Stimulated activated naive CD8-positive, alpha-beta T cell treated with anti-CD3 and anti-CD28 coated beads, Interleukin-15, Interleukin-2, amounts not matched to agents 100 ng/mL and 50 ng/mL, for 24 hours (primary cell): ENCODE measurements at regions not wholly inside any gene's neighbourhood (a gene's known extent, or its start where the extent isn't known, plus 50 kb on each side); places are given as distances from the start of the nearest gene placed in this dataset.
"Not testable (repeated sequence)": the region's sequence is repeated elsewhere in the genome, so short reads cannot be mapped to it uniquely, and the experiment has no call there.

Source experiments
- H3K27ac Mint-ChIP-seq: one replicate; pipeline ENCODE4 v1.8.0; 2021; ENCODE audit warnings: mild to moderate bottlenecking, mixed read lengths
- H3K27me3 Mint-ChIP-seq: one replicate; pipeline ENCODE4 v1.8.0; 2021; ENCODE audit warnings: mixed read lengths
- H3K36me3 Mint-ChIP-seq: one replicate; pipeline ENCODE4 v1.8.0; 2021; ENCODE audit warnings: low read depth, mixed read lengths
- H3K4me1 Mint-ChIP-seq: one replicate; pipeline ENCODE4 v1.8.0; 2021; ENCODE audit warnings: low read depth, mixed read lengths
- H3K4me3 Mint-ChIP-seq: one replicate; pipeline ENCODE4 v1.8.0; 2021; ENCODE audit warnings: mild to moderate bottlenecking, mixed read lengths
- H3K9me3 Mint-ChIP-seq: one replicate; pipeline ENCODE4 v1.8.0; 2021; ENCODE audit warnings: mixed read lengths

DNA sequence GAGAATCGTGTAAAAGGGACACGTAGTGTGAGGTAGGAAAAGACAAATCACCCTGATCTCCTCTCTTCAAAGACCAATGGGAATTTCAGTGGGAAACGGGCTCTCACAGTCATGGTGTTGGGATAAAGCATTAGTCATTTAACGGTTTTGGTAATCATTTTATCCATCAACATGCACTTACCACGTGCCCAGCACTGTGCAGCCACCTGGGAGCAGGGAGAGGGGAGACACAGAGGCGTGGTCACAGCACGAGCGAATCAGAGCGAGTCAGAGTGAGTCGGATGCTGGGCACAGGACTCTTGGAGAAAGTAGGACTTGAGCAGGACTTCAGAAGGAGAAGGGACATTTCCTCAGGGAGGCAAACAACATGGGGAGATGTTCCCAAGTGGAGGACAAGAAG, 130.8 kb downstream of the MINAR1 start:
- no peaks in the 10 kb centered on the region for H3K36me3 Mint-ChIP-seq
- peaks cover 26% of the 10 kb centered on the region for H3K27me3 Mint-ChIP-seq
- no peak overlapping the region for H3K27ac Mint-ChIP-seq
- H3K4me3 Mint-ChIP-seq = no peak overlapping the region
- no peaks in the 10 kb centered on the region for H3K4me1 Mint-ChIP-seq
- H3K9me3 Mint-ChIP-seq = no peaks in the 10 kb centered on the region

DNA sequence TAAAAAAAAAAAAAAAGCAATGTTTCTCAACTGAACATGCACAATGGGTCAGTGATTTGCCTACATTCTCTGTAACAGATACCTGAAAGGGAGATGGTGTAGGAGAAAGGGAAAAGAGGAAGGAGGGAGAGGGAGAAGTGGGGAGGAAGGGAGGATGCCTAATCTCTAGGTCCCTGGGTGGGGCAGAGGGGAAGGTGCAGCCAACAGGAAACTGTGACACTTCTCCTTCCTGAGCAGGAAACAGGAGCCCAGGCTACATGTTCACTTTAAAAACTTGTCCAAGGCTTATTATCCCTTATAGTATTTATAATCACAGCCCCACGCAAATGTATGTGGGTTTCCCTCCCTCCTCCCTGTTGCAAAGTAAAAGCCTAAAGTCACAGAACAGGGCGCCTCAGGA, 137.9 kb downstream of the MINAR1 start:
- H3K4me3 Mint-ChIP-seq = no peak overlapping the region

DNA sequence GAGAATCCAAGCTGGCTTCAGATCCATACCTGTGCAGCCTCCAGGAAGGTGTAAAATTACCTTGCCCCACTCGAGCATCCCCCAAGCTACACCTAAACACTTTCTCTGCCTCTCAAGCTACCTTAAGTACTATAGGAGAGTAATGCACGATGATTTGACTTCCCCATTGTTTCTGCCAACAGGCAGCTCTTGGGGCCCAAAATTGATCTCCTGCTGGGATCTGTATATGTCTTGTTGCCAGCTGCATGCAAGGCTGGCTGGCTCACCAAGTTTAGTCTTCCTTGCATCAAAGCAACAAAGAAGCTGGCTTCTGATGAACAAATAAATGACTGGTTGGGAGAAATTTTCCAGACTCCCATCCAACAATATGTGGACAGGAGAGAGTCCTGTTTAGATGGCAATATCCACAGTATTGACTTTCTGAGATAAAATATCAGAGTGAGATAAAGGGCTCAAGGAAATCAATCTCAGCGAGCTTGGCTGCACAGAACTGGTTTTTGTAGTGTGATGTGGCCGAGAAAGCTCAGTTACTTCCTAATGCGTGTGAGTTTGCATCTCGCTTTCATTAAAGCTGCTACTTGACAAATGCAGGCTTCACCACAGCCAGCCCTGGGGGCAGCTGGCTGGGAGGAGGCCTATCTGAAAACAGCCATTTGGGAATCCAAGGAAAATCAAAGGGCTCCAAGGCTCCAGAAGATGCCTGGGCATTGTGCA, 140.7 kb downstream of the MINAR1 start:
- Mint-ChIP-seq H3K36me3 (no peaks in the 10 kb centered on the region), H3K4me3 (no peak overlapping the region), H3K27ac (no peak overlapping the region), H3K4me1 (no peaks in the 10 kb centered on the region), H3K9me3 (peaks cover 6% of the 10 kb centered on the region), H3K27me3 (peaks cover 11% of the 10 kb centered on the region)

More for the DNA sequence above, 137.9 kb downstream of the MINAR1 start:
- Mint-ChIP-seq H3K36me3 (no peaks in the 10 kb centered on the region), H3K9me3 (peaks cover 6% of the 10 kb centered on the region), H3K27ac (no peak overlapping the region), H3K27me3 (peaks cover 10% of the 10 kb centered on the region), H3K4me1 (no peaks in the 10 kb centered on the region)

DNA sequence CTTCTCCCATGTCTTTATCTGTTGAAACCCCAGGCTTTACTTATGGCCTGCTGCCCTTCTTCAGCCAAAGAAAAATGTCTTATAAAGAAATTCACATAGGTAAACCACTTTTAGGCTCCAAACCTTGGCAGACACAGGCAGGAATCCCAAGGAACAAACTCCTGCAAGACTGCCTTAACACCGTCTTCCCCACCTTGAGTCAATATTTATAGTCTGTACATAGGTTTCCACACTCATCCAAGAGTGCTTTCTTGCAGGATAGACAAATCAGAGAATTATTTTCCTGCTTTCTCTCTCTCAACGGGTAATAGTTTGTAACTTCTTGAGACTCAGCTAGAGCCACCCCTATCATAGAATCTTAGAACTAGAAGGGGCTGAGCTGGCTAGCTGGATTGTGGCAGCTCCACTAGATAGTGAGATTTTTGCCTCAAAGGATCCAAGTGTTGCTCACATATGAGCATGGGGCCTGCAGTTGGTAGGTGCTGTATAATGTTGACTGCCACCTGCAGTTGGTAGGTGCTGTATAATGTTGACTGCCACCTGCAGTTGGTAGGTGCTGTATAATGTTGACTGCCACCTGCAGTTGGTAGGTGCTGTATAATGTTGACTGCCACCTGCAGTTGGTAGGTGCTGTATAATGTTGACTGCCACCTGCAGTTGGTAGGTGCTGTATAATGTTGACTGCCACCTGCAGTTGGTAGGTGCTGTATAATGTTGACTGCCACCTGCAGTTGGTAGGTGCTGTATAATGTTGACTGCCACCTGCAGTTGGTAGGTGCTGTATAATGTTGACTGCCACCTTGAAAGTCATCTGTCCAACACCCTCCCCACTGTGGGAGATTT, 142.5 kb downstream of the MINAR1 start:
- H3K4me3 Mint-ChIP-seq, H3K27ac Mint-ChIP-seq, H3K36me3 Mint-ChIP-seq, H3K4me1 Mint-ChIP-seq, H3K9me3 Mint-ChIP-seq, H3K27me3 Mint-ChIP-seq: not testable (repeated sequence)

DNA sequence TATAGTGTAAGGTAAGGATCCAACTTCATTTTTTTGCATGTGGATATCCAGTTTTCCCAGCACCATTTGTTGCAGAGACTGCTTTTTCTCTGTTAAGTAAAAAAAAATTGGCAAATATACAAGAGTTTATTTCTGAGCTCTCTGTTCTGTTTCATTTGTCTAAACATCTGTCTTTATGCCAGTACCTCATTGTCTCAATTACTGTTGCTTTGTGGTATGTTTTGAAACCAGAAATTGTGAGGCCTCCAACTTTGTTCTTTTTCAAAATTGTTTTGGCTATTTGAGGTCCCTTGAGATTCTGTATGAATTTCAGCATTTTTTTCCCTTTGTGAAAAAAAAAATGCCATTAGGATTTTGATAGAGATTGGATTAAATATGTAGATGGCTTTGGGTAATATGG, 150.5 kb downstream of the MINAR1 start:
- H3K4me3 Mint-ChIP-seq = no peak overlapping the region
- no peak overlapping the region for H3K27ac Mint-ChIP-seq
- H3K36me3 Mint-ChIP-seq = no peaks in the 10 kb centered on the region
- H3K27me3 Mint-ChIP-seq = peaks cover 54% of the 10 kb centered on the region
- H3K4me1 Mint-ChIP-seq = no peaks in the 10 kb centered on the region
- H3K9me3 Mint-ChIP-seq = no peaks in the 10 kb centered on the region

DNA sequence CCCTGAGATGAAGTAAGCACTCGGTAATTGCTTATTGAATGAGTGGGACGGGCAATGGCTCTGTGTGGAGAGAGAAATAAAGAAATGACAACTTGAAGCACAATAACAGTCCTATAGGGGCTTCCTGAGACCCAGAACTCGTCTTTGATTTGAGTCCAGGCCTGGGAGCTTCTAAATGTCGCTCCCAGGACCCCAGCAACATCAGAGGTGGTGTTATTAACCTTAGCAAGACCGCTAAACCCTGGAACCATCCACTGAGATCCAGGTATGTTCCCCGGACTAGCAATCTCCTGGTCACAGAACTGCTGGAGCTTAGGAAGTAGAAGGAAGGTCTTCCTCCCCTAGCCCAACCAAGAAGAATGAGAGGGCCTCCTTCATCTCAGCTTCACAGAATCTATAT, 160.0 kb downstream of the MINAR1 start:
- H3K36me3 Mint-ChIP-seq = no peaks in the 10 kb centered on the region
- H3K4me3 Mint-ChIP-seq = no peak overlapping the region
- no peaks in the 10 kb centered on the region for H3K9me3 Mint-ChIP-seq
- H3K27me3 Mint-ChIP-seq = peaks cover 27% of the 10 kb centered on the region
- H3K4me1 Mint-ChIP-seq = no peaks in the 10 kb centered on the region
- H3K27ac Mint-ChIP-seq = no peak overlapping the region

DNA sequence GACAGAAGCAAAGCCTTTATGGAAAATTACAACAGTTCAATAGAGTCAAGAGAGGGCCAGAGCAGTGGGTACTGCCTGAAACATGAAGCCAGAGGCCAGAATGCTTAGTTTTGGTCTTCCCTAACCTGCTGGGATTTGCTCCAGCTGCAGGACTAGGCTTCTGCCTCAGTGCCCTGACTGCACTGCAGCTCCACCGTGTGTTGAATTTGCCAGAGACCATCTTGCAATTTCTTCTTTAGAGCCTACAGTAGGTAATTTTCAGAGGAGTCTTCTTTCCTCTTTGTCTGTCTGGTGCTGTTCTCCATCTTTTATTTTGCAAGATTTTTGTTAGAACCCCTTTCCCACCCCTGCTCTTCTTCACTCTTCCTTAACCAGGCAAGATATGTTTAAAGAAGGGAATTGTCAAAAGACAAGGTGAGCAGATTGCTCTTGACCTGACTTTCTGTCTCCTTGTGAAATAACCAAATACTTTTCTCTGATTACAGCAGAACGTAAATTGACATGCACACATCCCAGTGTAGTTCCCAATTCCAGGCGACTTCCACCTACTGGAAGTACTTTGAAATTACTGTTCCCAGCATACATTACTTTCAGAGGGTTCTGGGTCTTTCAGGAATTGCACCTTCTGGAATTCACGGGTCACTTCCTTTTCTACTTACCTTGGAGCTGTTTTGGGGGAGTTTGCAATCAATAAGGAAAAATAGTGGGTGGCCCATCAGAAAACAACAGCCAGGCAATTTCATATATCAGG, 161.2 kb downstream of the MINAR1 start:
- H3K36me3 Mint-ChIP-seq = no peaks in the 10 kb centered on the region
- no peaks in the 10 kb centered on the region for H3K4me1 Mint-ChIP-seq
- H3K4me3 Mint-ChIP-seq = no peak overlapping the region
- no peak overlapping the region for H3K27ac Mint-ChIP-seq
- H3K27me3 Mint-ChIP-seq = peaks cover 28% of the 10 kb centered on the region
- no peaks in the 10 kb centered on the region for H3K9me3 Mint-ChIP-seq

DNA sequence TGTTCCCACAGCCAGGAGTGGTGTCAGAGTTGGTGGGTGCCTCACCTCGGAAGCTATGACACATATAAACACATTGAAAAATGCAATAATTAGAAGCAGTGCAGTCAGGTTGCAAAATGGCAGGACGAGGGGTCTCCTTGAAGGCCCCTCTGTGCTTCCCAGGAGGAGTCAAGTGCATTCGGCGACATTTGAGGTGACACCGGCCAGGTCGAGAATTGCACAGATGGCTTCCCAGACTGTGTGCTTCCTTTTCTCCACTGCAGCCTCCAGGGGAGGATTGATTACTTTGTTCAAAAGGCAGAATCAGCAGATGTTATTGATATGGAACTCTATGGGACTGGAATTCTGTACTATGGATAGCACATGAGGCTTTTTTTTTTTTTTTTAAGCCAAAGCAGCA, 163.2 kb downstream of the MINAR1 start:
- Mint-ChIP-seq H3K36me3 (no peaks in the 10 kb centered on the region), H3K4me1 (no peaks in the 10 kb centered on the region), H3K9me3 (no peaks in the 10 kb centered on the region), H3K27ac (no peak overlapping the region), H3K4me3 (no peak overlapping the region), H3K27me3 (peaks cover 29% of the 10 kb centered on the region)

DNA sequence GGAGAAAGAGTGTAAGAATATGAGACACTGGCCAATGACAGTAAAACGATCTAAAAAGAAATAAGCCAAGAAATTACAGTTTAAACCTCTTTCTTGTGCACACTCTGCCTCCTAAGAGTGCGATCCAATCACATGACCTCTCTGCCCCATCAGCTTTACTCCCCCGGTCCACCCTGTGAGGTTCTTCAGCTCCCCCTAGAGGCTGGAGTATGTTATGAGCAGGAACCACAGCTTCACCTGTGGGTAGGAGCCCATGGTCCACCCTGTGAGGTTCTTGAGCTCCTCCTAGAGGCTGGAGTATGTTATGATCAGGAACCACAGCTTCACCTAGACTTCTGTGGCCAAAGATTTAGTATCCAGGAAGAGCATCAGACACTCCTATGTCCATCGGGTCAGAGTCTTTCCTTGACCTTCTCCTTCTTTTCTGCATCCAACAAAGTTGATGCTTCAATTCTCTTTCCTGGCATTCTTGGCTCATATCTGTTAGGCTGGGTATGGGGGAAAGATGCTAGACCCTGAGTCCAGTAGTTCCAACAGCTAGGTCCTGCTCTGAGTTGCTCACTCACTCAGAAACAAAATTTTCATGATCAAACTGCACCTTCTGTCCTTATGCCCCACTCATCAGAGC, 164.0 kb downstream of the MINAR1 start:
- H3K4me3 Mint-ChIP-seq = no peak overlapping the region
- peaks cover 28% of the 10 kb centered on the region for H3K27me3 Mint-ChIP-seq
- H3K4me1 Mint-ChIP-seq = no peaks in the 10 kb centered on the region
- no peak overlapping the region for H3K27ac Mint-ChIP-seq
- no peaks in the 10 kb centered on the region for H3K36me3 Mint-ChIP-seq
- no peaks in the 10 kb centered on the region for H3K9me3 Mint-ChIP-seq

DNA sequence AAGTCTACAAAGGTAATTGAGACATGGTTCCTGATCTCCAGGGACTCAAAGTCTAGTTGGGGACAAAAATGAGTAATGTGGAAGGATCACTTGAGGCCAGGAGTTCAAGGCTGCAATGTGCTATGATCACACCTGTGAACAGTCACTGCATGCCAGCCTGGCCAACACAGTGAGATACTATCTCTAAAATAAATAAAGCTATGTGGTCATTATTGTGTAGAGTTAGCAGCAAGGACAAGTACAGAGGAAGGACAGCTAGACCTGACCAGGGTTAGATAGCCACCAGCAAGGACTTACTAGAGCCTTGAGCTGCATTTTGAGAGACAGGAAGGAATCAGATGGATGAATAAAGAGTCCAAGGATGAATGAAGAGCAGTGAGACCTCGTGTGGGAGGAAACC, 166.5 kb downstream of the MINAR1 start:
- Mint-ChIP-seq H3K36me3 (no peaks in the 10 kb centered on the region), H3K4me3 (no peak overlapping the region), H3K27ac (no peak overlapping the region), H3K27me3 (peaks cover 20% of the 10 kb centered on the region), H3K4me1 (no peaks in the 10 kb centered on the region), H3K9me3 (no peaks in the 10 kb centered on the region)

DNA sequence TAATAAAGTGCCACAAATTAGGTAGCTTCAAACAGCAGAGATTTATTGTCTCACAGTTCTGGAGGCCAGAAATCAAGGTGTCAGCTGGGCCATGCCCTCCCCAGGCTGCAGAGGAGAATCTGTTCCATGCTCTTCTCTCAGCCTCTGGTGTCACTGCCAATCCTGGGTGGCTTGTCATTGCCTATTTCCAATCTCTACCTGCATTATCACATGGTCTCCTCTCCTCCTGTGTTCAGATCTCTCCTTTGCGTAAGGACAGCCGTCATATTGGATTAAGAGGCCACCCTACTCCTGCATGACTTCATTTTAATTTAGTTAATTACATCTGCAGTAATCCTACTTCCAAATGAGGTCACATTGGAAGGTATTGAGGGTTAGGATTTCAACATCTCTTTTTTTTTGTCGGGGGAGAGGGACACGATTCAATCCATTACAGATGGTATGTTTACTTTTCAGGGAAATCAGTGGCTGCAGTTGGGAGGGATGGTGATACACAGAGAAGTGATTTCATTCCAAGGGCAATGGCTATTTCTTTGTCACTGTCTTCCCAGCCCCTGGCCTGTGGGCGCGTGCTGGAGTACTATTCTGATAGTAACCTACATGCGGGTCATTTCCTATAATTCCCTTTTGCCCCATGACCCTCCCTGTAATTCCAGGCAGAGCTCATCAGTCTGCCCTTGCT, 169.4 kb downstream of the MINAR1 start:
- Mint-ChIP-seq H3K9me3 (no peaks in the 10 kb centered on the region), H3K36me3 (no peaks in the 10 kb centered on the region), H3K27me3 (peaks cover 15% of the 10 kb centered on the region), H3K4me3 (no peak overlapping the region), H3K4me1 (no peaks in the 10 kb centered on the region), H3K27ac (no peak overlapping the region)

DNA sequence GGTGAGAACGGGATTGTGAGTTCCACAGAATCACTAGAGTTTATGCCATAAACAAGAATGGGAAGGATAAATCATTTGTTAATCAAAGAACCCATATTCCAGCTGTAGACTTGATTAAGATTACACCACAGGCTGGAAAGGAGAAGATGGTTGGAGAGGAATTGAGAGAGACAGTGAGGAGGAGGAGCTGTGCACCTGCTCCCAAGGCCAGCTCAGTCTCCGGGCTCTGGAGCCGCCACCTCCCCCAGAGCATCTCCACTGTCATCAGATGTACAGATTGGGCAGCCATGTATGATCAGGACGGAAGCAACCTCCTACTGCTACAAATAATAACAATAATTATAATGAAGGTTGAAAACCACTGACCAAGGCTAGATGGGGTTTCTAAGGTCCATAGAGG, 170.0 kb downstream of the MINAR1 start:
- Mint-ChIP-seq H3K27ac (no peak overlapping the region), H3K4me3 (no peak overlapping the region), H3K27me3 (peaks cover 15% of the 10 kb centered on the region), H3K36me3 (no peaks in the 10 kb centered on the region), H3K4me1 (no peaks in the 10 kb centered on the region), H3K9me3 (no peaks in the 10 kb centered on the region)

DNA sequence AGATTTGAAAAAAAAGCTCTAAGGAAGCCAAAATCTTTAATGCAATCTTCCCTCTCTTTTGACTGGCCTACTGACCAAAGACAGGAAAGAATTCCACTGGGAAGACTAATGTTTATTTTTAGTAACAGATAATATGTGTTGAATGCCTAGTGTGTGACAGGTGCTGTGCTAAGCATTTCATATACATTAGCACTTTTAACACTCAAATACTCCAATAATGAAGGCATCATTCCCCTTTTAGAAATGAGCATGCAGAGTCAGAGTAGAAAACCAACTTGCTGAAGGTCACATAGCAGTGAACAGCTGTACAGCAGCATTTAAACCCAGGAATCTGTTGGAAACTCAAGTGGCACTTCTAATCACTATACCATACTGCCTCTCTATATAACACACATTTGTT, 170.6 kb downstream of the MINAR1 start:
- Mint-ChIP-seq H3K9me3 (no peaks in the 10 kb centered on the region), H3K4me3 (no peak overlapping the region), H3K36me3 (no peaks in the 10 kb centered on the region), H3K27ac (no peak overlapping the region), H3K4me1 (no peaks in the 10 kb centered on the region), H3K27me3 (peaks cover 15% of the 10 kb centered on the region)

DNA sequence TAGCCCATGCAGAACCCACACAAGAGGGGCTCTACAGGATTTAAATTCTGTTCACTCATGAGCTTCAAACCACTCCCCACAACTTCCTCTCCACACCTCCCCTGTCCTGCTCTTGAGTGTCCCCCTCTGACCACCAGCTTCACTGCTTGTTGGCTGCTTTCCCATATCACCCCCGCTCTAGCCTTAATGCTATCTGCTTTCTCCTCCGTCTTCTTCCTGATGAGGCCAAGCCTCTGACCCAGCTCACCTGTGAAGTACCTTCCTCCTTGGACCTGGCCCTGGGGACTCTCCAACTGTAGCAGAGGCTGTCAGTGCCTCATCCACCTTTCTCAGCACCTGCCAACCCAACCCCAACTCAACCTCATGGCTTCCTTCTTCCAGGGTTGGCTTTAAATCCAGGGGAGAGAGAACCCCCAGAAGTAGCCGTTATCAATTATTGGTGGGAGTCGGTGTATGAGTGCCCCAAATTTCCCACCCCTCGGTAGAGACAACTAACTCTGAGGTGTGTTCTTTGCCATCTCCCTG, 174.8 kb downstream of the MINAR1 start:
- Mint-ChIP-seq H3K4me1 (no peaks in the 10 kb centered on the region), H3K27ac (no peak overlapping the region), H3K4me3 (no peak overlapping the region), H3K9me3 (no peaks in the 10 kb centered on the region), H3K27me3 (peaks cover 5% of the 10 kb centered on the region), H3K36me3 (no peaks in the 10 kb centered on the region)
